ENCODE measurements at regions not wholly inside any gene's neighbourhood (a gene's known extent, or its start where the extent isn't known, plus 50 kb on each side); places are given as distances from the start of the nearest gene placed in this dataset.

DNA sequence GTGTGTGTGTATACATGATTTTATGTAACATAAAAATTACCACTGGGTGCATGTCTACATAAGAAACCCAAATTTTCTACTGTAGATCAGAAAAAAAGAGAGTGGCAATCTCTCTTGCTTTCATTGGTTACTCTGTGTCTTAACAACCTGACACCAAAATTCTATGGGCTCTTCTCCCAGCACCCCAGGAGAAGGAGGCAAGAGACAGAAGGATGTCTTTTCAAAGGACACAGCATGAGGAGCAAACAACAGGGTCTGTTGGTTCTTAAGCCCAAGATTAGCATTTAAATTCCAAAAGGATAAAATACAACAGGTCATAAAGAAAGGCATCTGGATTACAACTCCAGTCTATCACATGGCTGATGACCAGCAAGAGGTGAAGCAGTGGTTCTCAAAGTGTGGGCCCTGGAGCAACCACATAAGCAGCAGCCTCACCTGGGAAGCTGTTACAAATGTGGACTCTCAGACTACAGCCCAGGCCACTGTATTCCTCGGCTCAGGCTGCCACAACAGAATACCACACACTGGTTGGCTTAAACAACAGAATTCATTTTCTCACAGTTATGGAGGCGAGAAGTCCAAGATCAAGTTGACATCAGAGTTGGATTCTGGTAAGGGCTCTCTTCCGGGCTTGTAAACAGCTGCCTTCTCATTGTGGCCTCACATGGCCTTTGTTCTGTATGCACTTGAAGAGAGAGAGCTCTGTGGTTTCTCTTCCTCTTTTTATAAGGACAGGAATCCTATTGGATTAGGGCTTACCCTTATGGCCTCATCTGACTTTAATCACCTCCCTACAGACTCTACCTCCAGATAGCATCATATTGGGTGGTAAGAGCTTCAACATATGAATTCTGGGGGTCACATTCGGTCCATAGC is 79.8 kb upstream of the RNF152 start:
- WGBS (ENCODE audit: insufficient coverage), result 100% methylated on average over 1 of the region's 4 CpGs
- peaks cover 19% of the 10 kb centered on the region for H3K4me1 Mint-ChIP-seq
- H3K27me3 Mint-ChIP-seq (ENCODE audit: low read depth in 3 of 3), result no peaks in the 10 kb centered on the region
- H3K9me3 Mint-ChIP-seq, result peaks cover 0 to 6% (median 0%) of the 10 kb centered on the region in 7 donors
- DNase-seq, result peak; percentile 56 to 74 (median 71)
- Histone ChIP-seq H3K4me3 (replicated peaks in 1 of 3; ENCODE audit: low read depth in 2 of 3, low read length in 3 of 3) (no peak overlapping the region), H3K9ac (ENCODE audit: insufficient read depth, low read length, poor library complexity, severe bottlenecking) (no peak overlapping the region), H3K36me3 (replicated peaks in 1 of 2; ENCODE audit: control insufficient read depth in 1 of 2, insufficient read depth in 2 of 2, low read length in 2 of 2) (no peaks in the 10 kb centered on the region), H3K27me3 (ENCODE audit: control insufficient read depth in 2 of 2, insufficient read depth in 2 of 2, low read length in 2 of 2) (no peaks in the 10 kb centered on the region), H3K4me2 (replicated peaks; ENCODE audit: extremely low read depth, low read length, poor library complexity, severe bottlenecking) (no peak overlapping the region), H3K9me3 (replicated peaks in 1 of 2; ENCODE audit: control insufficient read depth in 1 of 2, insufficient read depth in 1 of 2, low read length in 2 of 2) (no peaks in the 10 kb centered on the region), H3K27ac (ENCODE audit: low read depth in 1 of 2, low read length in 2 of 2) (peak overlapping the region; percentile 59 to 73), H3K4me1 (ENCODE audit: control insufficient read depth in 1 of 2, insufficient read depth in 2 of 2, low read length in 2 of 2) (peaks cover 12 to 15% of the 10 kb centered on the region in 2 donors), H2AFZ (ENCODE audit: insufficient read depth, low read depth, low read length, poor library complexity, severe bottlenecking) (peak overlapping the region; percentile 79), H4K20me1 (ENCODE audit: insufficient read depth, low read length) (no peaks in the 10 kb centered on the region), H3K79me2 (ENCODE audit: insufficient read depth, low read length) (no peaks in the 10 kb centered on the region)
- TF ChIP-seq, protein P1, sequence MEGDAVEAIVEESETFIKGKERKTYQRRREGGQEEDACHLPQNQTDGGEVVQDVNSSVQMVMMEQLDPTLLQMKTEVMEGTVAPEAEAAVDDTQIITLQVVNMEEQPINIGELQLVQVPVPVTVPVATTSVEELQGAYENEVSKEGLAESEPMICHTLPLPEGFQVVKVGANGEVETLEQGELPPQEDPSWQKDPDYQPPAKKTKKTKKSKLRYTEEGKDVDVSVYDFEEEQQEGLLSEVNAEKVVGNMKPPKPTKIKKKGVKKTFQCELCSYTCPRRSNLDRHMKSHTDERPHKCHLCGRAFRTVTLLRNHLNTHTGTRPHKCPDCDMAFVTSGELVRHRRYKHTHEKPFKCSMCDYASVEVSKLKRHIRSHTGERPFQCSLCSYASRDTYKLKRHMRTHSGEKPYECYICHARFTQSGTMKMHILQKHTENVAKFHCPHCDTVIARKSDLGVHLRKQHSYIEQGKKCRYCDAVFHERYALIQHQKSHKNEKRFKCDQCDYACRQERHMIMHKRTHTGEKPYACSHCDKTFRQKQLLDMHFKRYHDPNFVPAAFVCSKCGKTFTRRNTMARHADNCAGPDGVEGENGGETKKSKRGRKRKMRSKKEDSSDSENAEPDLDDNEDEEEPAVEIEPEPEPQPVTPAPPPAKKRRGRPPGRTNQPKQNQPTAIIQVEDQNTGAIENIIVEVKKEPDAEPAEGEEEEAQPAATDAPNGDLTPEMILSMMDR (IDR thresholded peaks at IDR 0.05), result no peak
- no peaks in the 10 kb centered on the region for H3K36me3 Mint-ChIP-seq
- intact Hi-C loops (cut with micrococcal nuclease), result no loop called here
- no peak overlapping the region for H3K4me3 Mint-ChIP-seq
- peak overlapping the region; percentile 69 to 92 (median 83) for H3K27ac Mint-ChIP-seq

DNA sequence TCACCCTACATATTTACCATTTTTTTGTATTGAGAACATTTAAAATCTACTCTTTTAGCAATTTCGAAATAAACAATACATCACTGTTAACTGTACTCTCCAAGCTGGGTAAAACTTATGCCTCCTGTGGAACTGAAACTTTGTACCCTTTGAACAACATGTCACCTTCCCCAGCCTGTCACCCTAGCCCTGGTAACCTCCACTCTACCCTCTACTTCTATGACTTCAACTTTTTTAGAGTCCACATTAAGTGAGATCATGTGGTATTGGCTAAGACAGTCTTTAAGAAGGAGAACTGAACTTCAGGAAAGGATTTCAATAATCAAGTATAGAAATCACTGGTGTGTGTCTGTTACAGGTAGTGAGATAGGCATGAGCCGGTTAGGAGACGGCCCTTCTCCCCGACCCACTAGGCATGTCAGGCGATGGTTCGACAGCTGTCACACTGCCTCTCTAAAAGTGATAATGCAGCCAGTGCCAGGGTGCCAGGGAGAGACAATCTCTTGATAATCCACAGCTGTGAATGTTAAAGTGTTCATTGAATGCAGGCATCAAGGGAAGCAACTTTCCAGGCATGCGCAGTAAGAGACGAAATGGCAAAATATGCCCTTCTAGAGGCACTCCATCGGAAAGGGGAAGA is 74.6 kb upstream of the RNF152 start:
- Mint-ChIP-seq H3K4me3 (no peak overlapping the region), H3K36me3 (no peaks in the 10 kb centered on the region), H3K27ac (peak overlapping the region in 1 of 7 donors; percentile 25), H3K4me1 (peaks cover 9% of the 10 kb centered on the region), H3K27me3 (ENCODE audit: low read depth in 3 of 3) (peaks cover 2 to 4% (median 2%) of the 10 kb centered on the region in 3 donors), H3K9me3 (peaks cover 0 to 6% (median 2%) of the 10 kb centered on the region in 7 donors)
- H3K36me3 ChIP-seq (replicated peaks in 1 of 2; ENCODE audit: control insufficient read depth in 1 of 2, insufficient read depth in 2 of 2, low read length in 2 of 2), result no peaks in the 10 kb centered on the region
- TF ChIP-seq, protein P1 (IDR thresholded peaks at IDR 0.05), result no peak
- no peak for DNase-seq
- peak overlapping the region; percentile 33 for H2AFZ ChIP-seq (ENCODE audit: insufficient read depth, low read depth, low read length, poor library complexity, severe bottlenecking)
- H3K79me2 ChIP-seq (ENCODE audit: insufficient read depth, low read length), result no peaks in the 10 kb centered on the region
- H4K20me1 ChIP-seq (ENCODE audit: insufficient read depth, low read length), result no peaks in the 10 kb centered on the region
- intact Hi-C loops (cut with micrococcal nuclease), result no loop called here
- no peak overlapping the region for H3K4me2 ChIP-seq (replicated peaks; ENCODE audit: extremely low read depth, low read length, poor library complexity, severe bottlenecking)
- H3K27ac ChIP-seq (ENCODE audit: low read depth in 1 of 2, low read length in 2 of 2), result no peak overlapping the region
- H3K4me3 ChIP-seq (replicated peaks in 1 of 3; ENCODE audit: low read depth in 2 of 3, low read length in 3 of 3), result no peak overlapping the region
- H3K9ac ChIP-seq (ENCODE audit: insufficient read depth, low read length, poor library complexity, severe bottlenecking), result no peak overlapping the region
- H3K4me1 ChIP-seq (ENCODE audit: control insufficient read depth in 1 of 2, insufficient read depth in 2 of 2, low read length in 2 of 2), result peaks cover 2 to 6% of the 10 kb centered on the region in 2 donors
- no peaks in the 10 kb centered on the region for H3K27me3 ChIP-seq (ENCODE audit: control insufficient read depth in 2 of 2, insufficient read depth in 2 of 2, low read length in 2 of 2)
- no peaks in the 10 kb centered on the region for H3K9me3 ChIP-seq (replicated peaks in 1 of 2; ENCODE audit: control insufficient read depth in 1 of 2, insufficient read depth in 1 of 2, low read length in 2 of 2)
- WGBS (ENCODE audit: insufficient coverage), result over 99% methylated on average over 9 of the region's 9 CpGs
